Activated naive CD8-positive, alpha-beta T cell treated with anti-CD3 and anti-CD28 coated beads, Interleukin-2, amount 50 U/mL, for 16 hours (primary cell): ENCODE measurements at regions not wholly inside any gene's neighbourhood (a gene's known extent, or its start where the extent isn't known, plus 50 kb on each side); places are given as distances from the start of the nearest gene placed in this dataset.

Source experiments
- DNase-seq: peaks from one replicate; pipeline ENCODE4 v3.0.0-alpha.2; 2020; ENCODE audit warnings: low read depth, low spot score

GRCh38 chr17:77306790-77307478, 166.2 kb downstream of the SEC14L1 start:
- DNase-seq: no peak

DNA sequence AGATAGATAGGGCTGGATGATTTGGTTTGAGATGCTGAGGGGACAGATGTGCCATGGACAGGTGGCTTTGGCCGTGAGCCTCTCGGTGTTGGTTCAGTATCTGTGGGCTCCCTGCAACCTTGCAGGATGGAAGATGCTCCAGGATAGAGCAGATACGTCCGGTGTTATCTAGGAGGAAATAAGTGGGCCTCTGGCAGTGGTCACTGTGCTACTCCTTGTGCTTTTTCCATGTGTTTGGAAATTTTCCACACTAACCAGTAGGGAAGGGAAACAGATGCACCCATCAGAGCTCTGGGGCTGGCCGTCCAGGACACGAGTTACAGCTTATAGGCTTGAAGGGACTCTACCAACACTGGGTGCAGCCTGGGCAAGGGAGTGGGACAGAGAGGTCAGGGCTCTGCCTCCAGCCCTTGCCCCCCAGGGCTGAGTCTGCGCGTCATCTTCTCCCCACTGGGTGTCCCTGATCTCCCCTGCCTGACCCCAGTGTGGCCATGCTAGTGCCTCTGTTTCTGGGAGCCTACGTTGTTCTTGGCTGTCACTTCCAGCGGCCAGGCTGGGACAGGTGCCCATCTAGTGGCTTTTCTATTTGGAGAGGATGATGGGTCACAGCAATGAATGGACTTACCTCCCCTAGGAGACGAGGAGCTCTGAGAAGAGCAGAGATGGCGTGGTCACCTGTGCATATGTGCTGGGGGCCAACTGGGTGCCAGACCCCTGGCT, 166.9 kb downstream of the SEC14L1 start:
- DNase-seq: no peak

- DNase-seq: no peak
These were observed 168.3 kb downstream of the SEC14L1 start for GRCh38 chr17:77308861-77309726.

GRCh38 chr17:77310336-77310735, 169.6 kb downstream of the SEC14L1 start:
- DNase-seq: no peak

- no peak for DNase-seq
These were observed 170.7 kb downstream of the SEC14L1 start for GRCh38 chr17:77311371-77311981.

DNA sequence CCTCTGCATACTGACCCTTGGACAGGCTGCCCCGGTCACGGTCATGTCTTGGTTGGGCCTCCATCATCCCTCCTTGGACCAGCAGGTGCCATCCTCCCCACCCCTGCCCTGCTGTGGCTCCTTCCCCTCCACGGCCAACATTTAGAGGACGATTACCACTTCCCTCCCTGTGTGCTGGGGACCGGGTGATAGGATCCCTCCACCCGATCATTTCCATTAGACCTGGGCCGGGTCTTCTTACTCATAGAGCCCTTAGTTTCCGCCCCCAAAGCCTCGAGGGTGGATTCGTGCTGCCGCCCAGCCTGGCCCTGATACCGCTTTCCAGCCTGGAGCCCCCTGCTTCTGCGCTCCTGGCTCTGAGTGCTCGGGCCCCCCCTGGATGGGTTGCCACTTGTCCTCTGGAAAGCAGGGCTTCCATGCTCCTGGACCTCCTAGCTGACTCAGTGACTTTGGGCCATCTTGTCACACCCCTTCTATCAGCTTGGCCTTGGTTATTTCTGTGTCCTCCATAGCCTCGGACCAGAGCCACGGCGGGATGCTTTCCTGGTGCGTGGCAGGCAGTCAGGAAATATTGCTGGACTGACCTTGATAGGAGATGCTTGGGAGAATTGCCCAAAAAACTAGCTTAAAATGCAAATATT, 171.4 kb downstream of the SEC14L1 start:
- DNase-seq: no peak

DNA sequence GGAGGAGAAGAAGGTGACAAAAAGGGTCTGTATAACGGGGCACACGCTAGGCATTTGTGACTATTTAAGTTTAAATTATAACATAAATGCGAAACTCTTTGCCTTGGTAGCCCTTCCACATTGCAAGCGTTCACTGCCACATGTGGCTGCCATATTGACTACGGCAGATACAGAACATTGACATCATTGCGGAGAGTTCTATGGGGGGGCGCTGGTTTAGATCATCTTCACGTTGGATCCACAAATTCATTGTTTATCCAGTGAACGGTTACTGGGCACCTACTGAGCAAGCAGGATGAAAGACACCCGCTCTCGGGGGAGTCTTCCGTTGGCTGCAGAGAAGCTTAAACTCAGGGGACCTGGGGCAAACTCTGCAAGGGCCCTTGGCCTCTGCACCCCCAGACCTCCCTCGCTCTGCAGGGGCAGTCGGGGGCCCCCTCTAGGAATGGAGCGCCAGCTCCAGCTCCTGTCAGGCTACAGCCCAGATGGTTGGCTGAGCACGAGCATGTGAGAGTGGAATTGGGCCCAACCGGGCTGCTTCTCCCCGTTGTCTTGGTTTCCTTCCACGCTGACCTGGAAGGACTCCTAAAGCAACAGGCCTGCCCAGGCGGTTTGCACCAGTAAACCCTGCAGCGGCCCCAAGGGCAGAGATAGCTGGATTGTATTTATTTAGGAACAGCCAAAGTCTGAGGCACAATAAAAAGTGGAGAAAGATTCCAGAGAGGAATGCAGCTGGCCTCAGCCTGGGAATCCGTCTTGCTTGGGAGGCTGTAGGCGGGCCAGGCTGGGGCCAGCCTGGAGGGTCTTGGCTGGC, 172.2 kb downstream of the SEC14L1 start:
- DNase-seq: no peak

DNA sequence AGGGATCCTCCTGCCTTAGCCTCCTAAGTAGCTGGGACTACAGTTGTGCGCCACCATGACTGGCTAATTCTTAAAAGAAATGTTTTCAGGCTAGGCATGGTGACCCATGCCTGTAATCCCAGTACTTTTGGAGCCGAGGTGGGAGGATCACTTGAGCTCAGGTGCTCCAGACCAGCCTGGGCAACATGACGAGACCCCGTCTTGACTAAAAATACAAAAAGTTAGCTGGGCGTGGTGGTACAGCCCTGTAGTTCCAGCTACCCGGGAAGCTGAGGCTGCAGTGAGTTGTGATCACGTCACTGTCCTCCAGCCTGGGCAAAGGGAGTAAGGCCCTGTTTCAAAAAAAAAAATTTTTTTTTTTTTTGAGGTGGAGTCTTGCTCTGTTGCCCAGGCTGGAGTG, 173.1 kb downstream of the SEC14L1 start:
- no peak for DNase-seq

- no peak for DNase-seq
These were observed 173.8 kb downstream of the SEC14L1 start for GRCh38 chr17:77314601-77315000.

DNA sequence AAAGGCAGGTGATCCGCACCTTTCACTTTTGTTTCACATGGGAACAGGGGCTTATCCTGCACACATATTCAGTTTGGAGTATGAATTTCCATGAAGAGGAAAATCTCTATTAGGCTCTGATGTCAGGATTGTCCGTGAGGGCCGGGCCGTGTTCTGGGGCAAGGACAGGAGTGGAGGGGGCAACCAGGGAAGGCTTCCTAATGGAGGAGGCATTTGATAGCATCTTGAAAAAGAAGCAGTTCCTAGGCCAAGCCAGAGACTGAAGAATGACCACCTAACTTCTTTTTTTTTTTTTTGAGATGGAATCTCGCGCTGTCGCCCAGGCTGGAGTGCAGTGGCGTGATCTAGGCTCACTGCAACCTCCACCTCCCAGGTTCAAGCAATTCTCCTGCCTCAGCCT, 174.2 kb downstream of the SEC14L1 start:
- no peak for DNase-seq

- DNase-seq: no peak
These were observed 174.9 kb downstream of the SEC14L1 start for GRCh38 chr17:77315551-77316190.

DNA sequence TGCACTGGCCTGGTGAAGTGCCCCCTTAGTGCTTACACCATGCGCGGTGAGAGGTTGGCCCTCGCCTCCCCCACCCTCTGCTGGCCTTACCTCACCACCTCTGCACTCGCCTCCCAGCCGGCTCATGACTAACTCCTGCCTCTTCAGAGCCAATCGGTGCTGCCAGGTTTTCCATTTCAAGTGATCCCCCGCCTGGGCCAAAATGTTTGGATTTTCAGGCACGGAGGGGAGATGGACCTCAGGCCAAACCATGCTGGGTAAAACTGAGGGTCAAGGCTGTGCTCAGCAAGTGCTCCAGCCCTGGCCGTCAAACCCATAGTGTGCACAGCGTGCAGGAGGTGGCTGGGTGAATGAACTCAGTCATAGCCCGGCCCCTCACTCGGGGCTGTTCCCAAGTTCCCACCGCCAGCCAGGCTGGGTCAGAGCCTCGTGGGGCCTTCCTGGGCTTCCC, 175.4 kb downstream of the SEC14L1 start:
- DNase-seq: no peak

- DNase-seq: no peak
These were observed 175.9 kb downstream of the SEC14L1 start for GRCh38 chr17:77316651-77317050.

- no peak for DNase-seq
These were observed 176.5 kb downstream of the SEC14L1 start for GRCh38 chr17:77317091-77317750.

DNA sequence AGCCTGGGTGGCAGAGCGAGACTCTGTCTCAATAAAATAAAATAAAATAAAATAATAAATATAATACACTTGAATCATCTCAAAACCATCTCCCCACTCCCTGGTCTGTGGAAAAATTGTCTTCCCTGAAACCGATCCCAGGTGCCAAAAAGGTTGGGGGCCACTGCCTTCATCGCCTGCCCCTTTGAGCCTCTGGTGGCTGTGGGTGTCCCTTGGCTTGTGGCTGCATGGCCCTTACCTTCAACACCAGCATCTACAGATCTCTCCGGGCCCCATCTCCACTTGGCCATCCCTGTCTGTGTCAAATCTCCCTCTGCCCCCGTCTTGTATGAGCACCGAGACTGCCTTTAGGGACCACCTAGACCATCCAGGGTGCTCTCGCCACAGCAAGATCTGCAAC, 177.3 kb downstream of the SEC14L1 start:
- DNase-seq: no peak

- no peak for DNase-seq
These were observed 177.9 kb downstream of the SEC14L1 start for GRCh38 chr17:77318491-77319210.

DNA sequence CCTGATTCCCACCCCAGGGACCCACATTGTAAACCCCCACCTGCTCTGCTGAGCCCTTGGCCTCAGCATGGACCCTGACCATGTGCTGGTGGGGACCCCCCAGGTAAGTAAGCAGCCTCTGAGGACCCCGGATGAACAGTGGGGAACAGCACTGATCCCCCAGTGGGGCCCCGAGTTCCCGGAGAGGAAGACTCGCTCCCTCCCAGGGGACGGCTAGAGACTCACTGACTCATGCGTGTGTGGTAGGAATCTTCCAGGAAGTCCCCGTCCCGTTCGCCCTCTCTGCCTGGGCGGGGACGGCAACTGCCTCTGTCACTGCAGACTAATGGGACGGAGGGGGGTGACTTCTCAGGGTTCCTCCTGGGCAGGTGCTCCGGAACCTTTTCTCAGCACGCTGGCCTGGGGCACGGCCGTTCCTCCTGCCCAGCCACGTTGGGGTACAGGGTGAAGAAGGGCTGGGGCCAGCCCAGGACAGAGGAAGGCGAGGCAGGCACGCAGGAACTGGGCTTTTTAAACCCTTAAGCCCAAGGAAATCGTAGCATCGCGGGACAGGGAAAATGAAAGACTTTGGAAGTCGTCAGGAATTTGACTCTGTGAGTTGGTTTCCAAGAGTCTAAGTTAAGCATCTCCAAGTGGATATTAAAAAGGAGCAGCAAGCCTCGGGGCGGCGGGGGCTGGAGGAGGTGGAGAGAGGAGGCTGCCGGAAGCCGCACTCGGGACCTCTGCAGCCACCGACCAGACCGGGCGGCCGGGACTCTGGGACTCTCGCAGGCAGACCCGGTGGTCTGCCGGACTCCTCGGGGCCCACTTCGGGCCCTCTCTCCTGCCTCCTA, 178.7 kb downstream of the SEC14L1 start:
- peak; percentile 24 for DNase-seq

- no peak for DNase-seq
These were observed 179.3 kb downstream of the SEC14L1 start for GRCh38 chr17:77320044-77320440.
